Stimulated activated naive CD4-positive, alpha-beta T cell (primary cell): ENCODE measurements at regions not wholly inside any gene's neighbourhood (a gene's known extent, or its start where the extent isn't known, plus 50 kb on each side); places are given as distances from the start of the nearest gene placed in this dataset.
"Not testable (repeated sequence)": the region's sequence is repeated elsewhere in the genome, so short reads cannot be mapped to it uniquely, and the experiment has no call there.

Experiments
- DNase-seq, 6 experiments: peaks; one replicate each; lab custom pipeline; 2025; lab: John Stamatoyannopoulos, UW

DNA sequence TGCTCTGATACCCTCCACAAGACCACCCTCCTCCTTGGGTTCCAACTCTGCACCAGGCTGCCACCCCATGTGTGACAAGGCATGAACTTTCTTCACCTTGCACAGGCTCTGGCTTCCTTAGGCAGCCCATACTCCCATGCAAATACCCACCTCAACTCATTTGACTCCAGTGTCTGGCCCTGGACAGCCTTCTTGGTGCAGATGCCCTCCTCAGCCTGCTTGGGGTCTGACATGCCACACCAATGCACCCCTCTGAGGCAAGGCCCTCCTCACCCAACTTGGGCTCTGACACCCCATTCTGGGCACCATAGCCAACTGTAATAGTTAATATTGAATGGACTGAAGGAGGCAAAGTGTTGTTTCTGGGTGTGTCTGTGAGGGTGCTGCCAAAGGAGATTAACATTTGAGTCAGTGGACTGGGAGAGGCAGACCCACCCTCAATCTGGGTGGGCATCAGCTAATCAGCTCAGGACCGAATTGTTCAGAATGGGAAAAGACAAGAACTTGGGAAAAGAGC is 115.0 kb upstream of the EPB41L4A start:
- no peak for DNase-seq

- DNase-seq = no peak
These were observed 115.7 kb upstream of the EPB41L4A start for GRCh38 chr5:112534611-112535255.

DNA sequence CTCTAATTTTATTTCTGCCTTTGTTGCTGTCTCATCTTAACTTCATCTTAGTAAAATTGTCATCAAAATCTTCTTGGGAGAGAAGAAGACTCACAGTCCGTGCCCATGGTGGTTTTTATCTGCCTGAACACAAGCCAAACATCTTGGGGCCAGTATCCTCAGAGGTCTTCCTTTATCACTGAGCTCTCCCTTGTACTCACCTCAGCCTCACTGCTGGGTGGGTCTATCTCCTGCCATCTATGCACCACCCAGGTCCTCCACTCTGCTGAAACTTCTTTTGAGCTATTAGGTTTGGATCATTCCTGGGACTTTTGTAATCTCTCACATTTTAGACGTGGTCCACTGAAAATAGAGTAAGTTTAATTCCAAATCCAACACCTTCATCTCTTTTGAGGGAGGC is 116.3 kb upstream of the EPB41L4A start:
- no peak for DNase-seq

- DNase-seq = not testable (repeated sequence)
These were observed 125.5 kb upstream of the EPB41L4A start for GRCh38 chr5:112544558-112544957.

- DNase-seq = no peak
These were observed 128.0 kb upstream of the EPB41L4A start for GRCh38 chr5:112546946-112547592.

DNA sequence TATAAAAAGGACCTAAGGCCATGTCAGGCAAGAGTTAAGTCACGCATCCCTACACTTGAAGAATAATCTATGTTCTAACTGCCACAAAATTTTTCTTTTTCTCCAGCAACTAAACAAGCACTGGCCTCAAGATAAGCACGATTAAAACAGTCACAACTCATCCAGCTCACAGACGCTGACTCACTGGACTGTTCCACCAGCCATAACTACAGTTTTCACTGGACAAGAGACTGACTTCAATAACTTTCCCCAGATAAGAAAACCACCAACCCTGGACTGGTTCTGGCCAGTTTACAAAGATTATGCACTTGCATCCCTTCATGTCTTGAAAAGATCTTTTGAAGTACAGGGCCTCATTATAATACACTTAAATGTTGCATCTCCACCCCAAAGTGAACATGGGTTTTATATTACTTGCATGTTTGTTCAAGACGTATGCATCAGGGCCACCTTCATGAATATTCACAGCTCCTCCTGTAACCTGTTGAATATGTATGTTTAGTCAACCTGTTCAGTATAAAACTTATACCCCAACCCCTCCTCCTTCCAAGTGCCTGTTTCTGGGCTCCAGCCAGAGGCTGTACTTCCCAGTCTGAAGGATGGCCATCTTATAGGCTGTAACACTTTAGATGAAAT is 129.3 kb upstream of the EPB41L4A start:
- no peak for DNase-seq

DNA sequence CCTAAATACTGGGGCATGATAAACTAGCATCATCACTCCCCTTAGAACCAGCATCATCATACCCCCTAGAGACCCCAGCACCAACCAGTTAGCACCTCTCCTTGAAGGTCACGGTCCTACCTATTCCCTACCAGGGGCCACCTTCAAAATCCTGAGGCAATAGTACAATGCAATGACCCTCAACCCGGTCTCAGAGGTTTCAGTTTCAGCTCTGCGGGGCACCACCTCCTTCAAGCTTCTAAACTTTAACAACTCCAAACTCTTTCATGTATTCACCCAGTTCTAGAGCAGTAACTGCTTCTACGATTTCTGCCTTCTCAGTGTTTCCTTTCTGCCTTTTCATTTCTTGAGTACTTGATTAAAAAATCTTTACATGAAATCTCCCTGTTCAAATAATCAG is 130.1 kb upstream of the EPB41L4A start:
- no peak for DNase-seq

GRCh38 chr5:112549605-112550166 is 130.6 kb upstream of the EPB41L4A start:
- DNase-seq = no peak

- DNase-seq = peak in 3 of 6 experiments; percentile 6 to 71 (median 54)
These were observed 132.4 kb upstream of the EPB41L4A start for GRCh38 chr5:112551419-112552032.

DNA sequence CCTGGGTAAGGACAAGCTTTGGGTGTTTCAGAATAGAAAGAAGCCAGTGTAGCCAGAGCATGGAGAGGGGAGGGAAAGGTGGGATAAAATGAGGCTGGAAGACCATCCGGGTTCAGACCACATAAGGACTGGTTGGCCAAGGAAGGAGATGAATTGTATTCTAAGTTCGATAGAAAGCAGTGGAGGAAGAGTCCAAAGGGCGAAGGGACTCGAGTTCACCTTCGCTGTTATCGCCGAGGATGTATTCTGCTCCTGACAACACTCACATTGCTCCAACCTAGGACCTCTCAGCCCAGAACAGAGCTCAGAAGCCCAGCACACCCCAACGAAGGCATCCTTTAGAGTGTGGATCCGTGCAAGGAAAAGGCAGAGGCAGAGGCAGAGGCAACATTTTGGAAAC is 133.1 kb upstream of the EPB41L4A start:
- no peak for DNase-seq

- DNase-seq = no peak
These were observed 133.7 kb upstream of the EPB41L4A start for GRCh38 chr5:112552791-112553190.

DNA sequence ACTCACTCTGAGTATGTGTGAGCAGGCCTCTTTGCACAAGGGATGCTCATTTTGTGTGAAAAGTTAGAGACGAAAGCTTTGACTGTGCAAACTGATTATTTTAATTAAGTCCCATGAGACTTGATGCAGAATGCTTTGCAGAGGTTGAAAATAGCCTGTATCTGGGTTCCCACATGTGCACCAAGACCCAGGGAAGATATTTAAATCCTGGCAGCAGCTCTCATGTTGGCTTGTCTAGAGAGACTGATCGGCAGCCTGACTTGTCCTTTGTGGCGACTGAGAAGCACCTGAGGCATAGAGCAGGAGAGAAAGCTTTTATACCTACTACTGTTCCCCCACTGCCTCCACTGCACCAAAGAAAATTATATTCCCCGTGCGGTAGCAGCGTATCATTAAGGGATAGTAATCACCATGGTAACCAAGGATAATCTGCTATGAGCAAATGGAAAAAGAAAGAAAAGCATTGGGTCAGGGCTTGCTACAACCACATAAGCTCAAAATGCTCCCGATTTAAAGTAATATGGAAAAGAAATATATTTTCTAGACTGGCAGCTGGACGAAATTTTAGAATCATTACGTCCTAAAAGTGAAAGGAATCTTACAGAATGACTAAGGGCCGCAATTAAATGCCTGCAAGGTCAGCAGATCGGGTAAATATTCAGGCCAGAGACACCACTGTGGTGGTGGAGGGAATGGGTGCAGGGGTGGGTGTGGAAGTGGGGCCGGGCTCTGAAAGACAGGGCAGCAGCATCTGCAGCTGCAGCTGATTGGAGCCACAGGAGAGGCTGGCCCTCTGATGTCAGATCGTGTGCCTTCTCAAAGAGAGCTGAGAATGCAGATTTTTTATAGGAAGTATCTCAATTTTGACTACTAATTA is 135.3 kb upstream of the EPB41L4A start:
- no peak for DNase-seq

DNA sequence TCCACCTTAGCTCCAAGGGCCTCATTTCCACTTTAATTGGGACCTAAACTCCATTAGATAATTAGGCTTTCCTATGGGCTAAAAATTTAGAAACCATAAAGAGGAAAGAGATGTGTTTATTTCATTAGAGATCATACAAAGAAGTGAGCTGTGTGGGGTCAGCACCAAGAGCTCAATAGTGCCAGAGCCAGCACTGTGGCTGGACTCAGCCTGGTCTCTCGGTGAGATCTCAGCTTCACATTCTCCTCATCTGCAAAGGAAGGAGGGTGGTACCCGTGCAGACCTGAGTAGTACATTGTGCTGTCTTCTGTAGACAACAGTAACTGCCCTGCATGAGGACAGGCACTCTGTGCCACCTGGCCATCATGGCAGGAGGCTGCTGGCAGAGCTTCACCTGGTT is 136.1 kb upstream of the EPB41L4A start:
- DNase-seq = no peak

- no peak for DNase-seq
These were observed 136.6 kb upstream of the EPB41L4A start for GRCh38 chr5:112555691-112556090.

DNA sequence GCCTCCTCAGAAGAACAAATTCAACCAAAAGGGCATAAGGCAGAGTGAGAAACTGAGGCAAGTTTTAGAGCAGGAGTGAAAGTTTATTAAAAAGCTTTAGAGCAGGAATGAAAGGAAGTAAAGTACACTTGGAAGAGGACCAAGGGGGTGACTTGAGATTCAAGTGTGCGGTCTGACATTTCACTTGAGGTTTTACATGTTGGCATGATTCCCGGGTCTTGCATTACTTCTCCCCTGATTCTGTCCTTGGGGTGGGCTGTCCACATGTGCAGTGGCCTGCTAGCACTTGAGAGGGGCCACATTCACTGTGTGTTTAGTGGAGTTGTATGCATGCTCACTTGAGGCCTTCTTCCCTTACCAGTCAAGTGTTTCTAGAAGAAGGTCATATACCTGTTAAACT is 140.4 kb upstream of the EPB41L4A start:
- not testable (repeated sequence) for DNase-seq

GRCh38 chr5:112560371-112560770 is 141.3 kb upstream of the EPB41L4A start:
- no peak for DNase-seq

DNA sequence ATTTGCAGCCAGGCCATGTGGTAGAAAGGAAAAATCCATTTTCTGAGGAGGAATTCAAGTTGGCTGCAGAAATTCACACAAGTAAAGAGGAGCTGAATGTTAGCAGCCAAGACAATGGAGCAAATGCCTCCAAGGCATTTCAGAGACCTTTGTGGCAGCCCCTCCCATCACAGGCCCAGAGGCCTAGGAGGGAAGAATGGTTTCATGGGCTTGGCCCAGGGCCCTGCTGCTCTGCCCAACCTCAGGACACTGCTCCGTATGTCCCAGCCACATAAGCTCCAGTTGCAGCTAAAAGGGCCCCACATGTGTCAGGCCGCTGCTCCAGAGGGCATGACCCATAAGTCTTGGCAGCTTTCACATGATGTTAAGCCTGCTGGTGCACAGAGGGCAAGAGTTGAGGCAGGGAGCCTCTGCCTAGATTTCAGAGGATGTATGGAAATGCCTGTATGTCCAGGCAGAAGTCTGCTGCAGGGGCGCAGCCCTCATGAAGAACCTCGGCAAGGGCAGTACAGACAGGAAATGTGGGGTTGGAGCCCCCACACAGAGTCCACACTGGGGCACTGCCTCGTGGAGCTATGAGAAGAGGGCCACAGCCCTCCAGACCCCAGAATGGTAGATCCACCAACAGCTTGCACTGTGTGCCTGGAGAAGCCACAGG is 144.2 kb upstream of the EPB41L4A start:
- no peak for DNase-seq

DNA sequence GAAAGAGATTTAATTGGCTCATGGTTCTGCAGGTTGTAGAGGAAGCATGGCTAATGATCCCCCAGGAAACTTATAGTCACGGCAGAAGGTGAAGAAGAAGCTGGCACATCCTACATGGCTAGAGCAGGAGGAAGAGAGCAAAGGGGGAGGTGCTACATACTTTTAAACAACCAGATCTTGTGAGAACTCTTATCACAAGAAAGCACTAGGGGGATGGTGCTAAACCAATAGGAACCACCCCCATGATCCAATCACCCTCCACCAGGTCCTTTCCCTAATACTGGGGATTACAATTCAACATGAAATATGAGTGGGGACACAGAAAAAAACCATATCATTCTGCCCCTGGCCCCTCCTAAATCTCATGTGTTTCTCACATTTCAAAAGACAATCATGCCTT is 147.2 kb upstream of the EPB41L4A start:
- DNase-seq = no peak

GRCh38 chr5:112569596-112569995 is 150.5 kb upstream of the EPB41L4A start:
- no peak for DNase-seq

DNA sequence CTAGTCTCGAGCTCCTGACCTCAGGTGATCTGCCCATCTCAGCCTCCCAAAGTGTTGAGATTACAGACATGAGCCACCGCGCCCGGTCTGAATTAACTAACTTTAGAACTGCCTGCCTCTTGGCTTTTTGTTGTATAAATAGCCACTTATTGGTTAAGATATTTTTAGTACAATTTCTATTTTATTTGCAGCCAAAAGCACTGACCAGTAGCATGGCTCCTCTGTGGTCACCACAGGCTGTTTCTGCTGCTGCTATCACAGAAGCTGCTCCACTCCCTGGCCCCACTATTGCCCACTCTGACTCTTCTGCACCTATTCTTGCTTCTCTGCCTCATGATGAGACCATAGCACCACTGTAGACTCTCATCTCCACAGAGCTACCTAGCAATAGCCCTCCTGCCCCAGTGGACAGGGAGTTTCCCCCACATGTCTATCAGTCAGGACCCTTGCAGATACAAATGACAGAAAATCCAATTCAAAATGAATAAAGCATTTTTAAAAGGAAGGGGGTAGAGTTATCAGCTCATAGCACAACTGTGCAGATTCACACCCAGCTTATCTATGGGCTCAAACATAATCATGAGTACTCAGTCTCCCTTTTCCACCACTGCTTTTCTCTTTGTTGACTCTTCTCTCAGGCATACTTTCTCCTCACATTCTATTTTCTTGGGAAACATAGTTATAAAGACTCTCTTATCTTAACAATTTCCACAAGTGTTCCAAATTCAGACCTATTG is 151.8 kb upstream of the EPB41L4A start:
- no peak for DNase-seq
